Parathyroid adenoma (tissue), 2 donors: ENCODE measurements at regions not wholly inside any gene's neighbourhood (a gene's known extent, or its start where the extent isn't known, plus 50 kb on each side); places are given as distances from the start of the nearest gene placed in this dataset.

ENCODE experiments used
- H2AFZ ChIP-seq: fragments of 300-600 bp; sonication (generic); one replicate; pipeline ENCODE4 v1.7.0; 2017; ENCODE audit warnings: antibody characterized with exemption, mild to moderate bottlenecking
- H3K27ac ChIP-seq: fragments of 300-600 bp; sonication (generic); one replicate; pipeline ENCODE4 v1.7.0; 2017
- H3K27me3 ChIP-seq: fragments of 300-600 bp; sonication (generic); one replicate; pipeline ENCODE4 v1.7.0; 2017; ENCODE audit warnings: low read length; ENCODE audit not compliant: control insufficient read depth, insufficient read depth
- H3K36me3 ChIP-seq: fragments of 300-600 bp; sonication (generic); one replicate; pipeline ENCODE4 v1.7.0; 2017; ENCODE audit warnings: low read length; ENCODE audit not compliant: control insufficient read depth, insufficient read depth
- H3K4me1 ChIP-seq: fragments of 300-600 bp; sonication (generic); one replicate; pipeline ENCODE4 v1.7.0; 2017; ENCODE audit warnings: control low read depth
- H3K4me2 ChIP-seq: fragments of 300-600 bp; sonication (generic); one replicate; pipeline ENCODE4 v1.7.0; 2017; ENCODE audit warnings: low read length
- H3K4me3 ChIP-seq: fragments of 300-600 bp; sonication (generic); one replicate; pipeline ENCODE4 v1.7.0; 2017; ENCODE audit warnings: low read depth, low read length
- H3K79me2 ChIP-seq: fragments of 300-600 bp; sonication (generic); one replicate; pipeline ENCODE4 v1.7.0; 2017; ENCODE audit warnings: control low read depth
- H3K9ac ChIP-seq: fragments of 300-600 bp; sonication (generic); one replicate; pipeline ENCODE4 v1.7.0; 2017; ENCODE audit warnings: mild to moderate bottlenecking
- H3K9me3 ChIP-seq: fragments of 300-600 bp; sonication (generic); one replicate; pipeline ENCODE4 v1.7.0; 2017; ENCODE audit warnings: low read length; ENCODE audit not compliant: control insufficient read depth
- TF ChIP-seq, protein P1 (sequence below): fragments of 300-600 bp; sonication (generic); IDR thresholded peaks from one replicate; pipeline ENCODE4 v1.7.0; 2017; ENCODE audit warnings: antibody characterized with exemption, mild to moderate bottlenecking
- donor health status: primary hyperparathyroidism.

GRCh38 chr4:181013162-181013561 is 1230.0 kb upstream of the TENM3 start:
- no peaks in the 10 kb centered on the region for H3K36me3 ChIP-seq
- no peaks in the 10 kb centered on the region for H3K9me3 ChIP-seq
- H2AFZ ChIP-seq, result no peak overlapping the region
- H3K4me3 ChIP-seq, result no peak overlapping the region
- H3K27me3 ChIP-seq, result no peaks in the 10 kb centered on the region
- H3K79me2 ChIP-seq, result no peaks in the 10 kb centered on the region
- no peak overlapping the region for H3K4me2 ChIP-seq
- no peak overlapping the region for H3K9ac ChIP-seq
- no peaks in the 10 kb centered on the region for H3K4me1 ChIP-seq
- TF ChIP-seq, protein P1, sequence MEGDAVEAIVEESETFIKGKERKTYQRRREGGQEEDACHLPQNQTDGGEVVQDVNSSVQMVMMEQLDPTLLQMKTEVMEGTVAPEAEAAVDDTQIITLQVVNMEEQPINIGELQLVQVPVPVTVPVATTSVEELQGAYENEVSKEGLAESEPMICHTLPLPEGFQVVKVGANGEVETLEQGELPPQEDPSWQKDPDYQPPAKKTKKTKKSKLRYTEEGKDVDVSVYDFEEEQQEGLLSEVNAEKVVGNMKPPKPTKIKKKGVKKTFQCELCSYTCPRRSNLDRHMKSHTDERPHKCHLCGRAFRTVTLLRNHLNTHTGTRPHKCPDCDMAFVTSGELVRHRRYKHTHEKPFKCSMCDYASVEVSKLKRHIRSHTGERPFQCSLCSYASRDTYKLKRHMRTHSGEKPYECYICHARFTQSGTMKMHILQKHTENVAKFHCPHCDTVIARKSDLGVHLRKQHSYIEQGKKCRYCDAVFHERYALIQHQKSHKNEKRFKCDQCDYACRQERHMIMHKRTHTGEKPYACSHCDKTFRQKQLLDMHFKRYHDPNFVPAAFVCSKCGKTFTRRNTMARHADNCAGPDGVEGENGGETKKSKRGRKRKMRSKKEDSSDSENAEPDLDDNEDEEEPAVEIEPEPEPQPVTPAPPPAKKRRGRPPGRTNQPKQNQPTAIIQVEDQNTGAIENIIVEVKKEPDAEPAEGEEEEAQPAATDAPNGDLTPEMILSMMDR, result no peak
- no peak overlapping the region for H3K27ac ChIP-seq

- TF ChIP-seq, protein P1, result no peak
- H2AFZ ChIP-seq, result no peak overlapping the region
- no peak overlapping the region for H3K4me3 ChIP-seq
- no peaks in the 10 kb centered on the region for H3K79me2 ChIP-seq
- no peaks in the 10 kb centered on the region for H3K27me3 ChIP-seq
- no peaks in the 10 kb centered on the region for H3K36me3 ChIP-seq
- no peak overlapping the region for H3K27ac ChIP-seq
- H3K9me3 ChIP-seq, result no peaks in the 10 kb centered on the region
- H3K4me1 ChIP-seq, result no peaks in the 10 kb centered on the region
- no peak overlapping the region for H3K4me2 ChIP-seq
- H3K9ac ChIP-seq, result no peak overlapping the region
These were observed 1226.2 kb upstream of the TENM3 start for GRCh38 chr4:181017038-181017437.

DNA sequence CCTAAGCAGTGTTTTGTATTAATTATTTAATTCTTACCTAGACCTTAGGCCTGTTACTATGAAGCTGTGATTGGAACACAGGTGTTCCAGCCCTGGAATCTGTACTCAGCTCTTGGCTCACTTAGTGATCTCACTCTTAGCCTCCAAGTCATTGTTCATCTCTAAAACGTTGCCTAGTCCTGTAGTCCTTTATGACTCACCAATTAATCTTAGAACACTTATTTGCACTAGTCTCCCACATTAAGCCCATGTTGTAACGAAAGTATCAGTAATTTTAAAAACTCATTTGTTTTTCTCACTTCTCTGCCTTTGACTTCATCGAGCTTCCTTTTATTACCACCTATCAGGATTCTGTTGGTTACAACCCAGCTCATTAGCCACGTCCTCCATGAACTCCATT is 1224.7 kb upstream of the TENM3 start:
- Histone ChIP-seq H3K27ac (no peak overlapping the region), H3K9me3 (no peaks in the 10 kb centered on the region), H3K9ac (no peak overlapping the region), H2AFZ (no peak overlapping the region), H3K4me1 (no peaks in the 10 kb centered on the region), H3K4me3 (no peak overlapping the region), H3K79me2 (no peaks in the 10 kb centered on the region), H3K4me2 (no peak overlapping the region), H3K36me3 (no peaks in the 10 kb centered on the region), H3K27me3 (no peaks in the 10 kb centered on the region)
- TF ChIP-seq, protein P1, result no peak

DNA sequence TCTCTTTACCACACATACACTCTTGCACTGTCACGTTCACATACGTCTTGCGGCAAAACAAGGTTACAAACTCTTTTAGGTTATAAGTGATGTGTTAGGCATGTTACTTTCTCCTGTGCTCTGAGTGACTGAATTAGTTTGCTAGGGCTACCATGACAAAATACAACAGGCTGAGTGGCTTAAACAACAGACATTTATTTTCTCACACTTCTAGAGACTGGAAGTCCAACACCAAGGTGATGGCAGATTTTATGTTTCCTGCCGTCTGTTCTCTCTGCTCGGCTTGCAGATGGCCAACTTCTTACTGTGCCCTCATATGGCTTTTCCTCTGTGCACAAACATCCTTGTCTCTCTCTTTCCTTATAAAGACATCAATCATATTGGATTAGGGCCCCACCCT is 1224.3 kb upstream of the TENM3 start:
- no peaks in the 10 kb centered on the region for H3K9me3 ChIP-seq
- TF ChIP-seq, protein P1, result no peak
- H3K36me3 ChIP-seq, result no peaks in the 10 kb centered on the region
- H3K4me1 ChIP-seq, result no peaks in the 10 kb centered on the region
- no peak overlapping the region for H3K27ac ChIP-seq
- H3K4me2 ChIP-seq, result no peak overlapping the region
- no peak overlapping the region for H3K4me3 ChIP-seq
- H3K79me2 ChIP-seq, result no peaks in the 10 kb centered on the region
- no peaks in the 10 kb centered on the region for H3K27me3 ChIP-seq
- no peak overlapping the region for H2AFZ ChIP-seq
- no peak overlapping the region for H3K9ac ChIP-seq

DNA sequence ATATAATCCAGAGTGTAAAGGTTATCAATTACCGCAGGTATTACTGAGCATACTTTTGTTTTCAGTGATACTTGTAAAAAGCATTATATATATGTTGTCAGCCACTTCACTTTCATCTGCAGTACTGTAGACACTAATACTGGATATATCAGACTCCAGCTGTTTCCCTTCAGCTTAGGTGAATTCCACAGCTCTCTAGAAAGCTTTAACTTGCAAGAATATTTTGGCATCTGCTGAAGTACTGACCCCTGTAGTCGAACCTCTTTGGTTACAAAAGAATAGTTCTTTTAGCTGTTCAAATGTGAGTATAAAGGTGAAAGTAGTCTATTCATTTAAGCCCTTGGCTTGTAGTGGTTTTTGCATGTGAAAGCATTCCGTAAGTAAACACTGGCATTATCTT is 1222.7 kb upstream of the TENM3 start:
- no peaks in the 10 kb centered on the region for H3K79me2 ChIP-seq
- no peak overlapping the region for H3K27ac ChIP-seq
- H3K4me2 ChIP-seq, result no peak overlapping the region
- no peaks in the 10 kb centered on the region for H3K27me3 ChIP-seq
- H3K4me3 ChIP-seq, result no peak overlapping the region
- H3K4me1 ChIP-seq, result no peaks in the 10 kb centered on the region
- H3K9me3 ChIP-seq, result no peaks in the 10 kb centered on the region
- no peaks in the 10 kb centered on the region for H3K36me3 ChIP-seq
- TF ChIP-seq, protein P1, result no peak
- H2AFZ ChIP-seq, result no peak overlapping the region
- no peak overlapping the region for H3K9ac ChIP-seq
